22Rv1 (cell line): ENCODE measurements at regions not wholly inside any gene's neighbourhood (a gene's known extent, or its start where the extent isn't known, plus 50 kb on each side); places are given as distances from the start of the nearest gene placed in this dataset.

ENCODE experiments used
- CTCF ChIP-seq: fragments of 450-650 bp; IDR thresholded peaks from 2 replicates; pipeline ENCODE4 v1.5.1; 2017; ENCODE audit warnings: mild to moderate bottlenecking
- ZFX ChIP-seq: fragments of 450-650 bp; IDR thresholded peaks from 2 replicates; pipeline ENCODE4 v1.6.1; 2017; ENCODE audit warnings: antibody characterized with exemption, borderline replicate concordance

GRCh38 chrX:22538580-22538979 lies 265.9 kb downstream of the CBLL2 start:
- TF ChIP-seq CTCF (no peak), ZFX (no peak)
